Liver (tissue), 8 donors: ENCODE measurements at regions not wholly inside any gene's neighbourhood (a gene's known extent, or its start where the extent isn't known, plus 50 kb on each side); places are given as distances from the start of the nearest gene placed in this dataset.

Experiments
- DNase-seq: peaks from one replicate; pipeline ENCODE4 v3.0.0-alpha.2; 2017; ENCODE audit warnings: low spot score
- H3K27ac ChIP-seq, 2 donors: one replicate each; pipeline ENCODE4 v1.7.0; 2013; ENCODE audit warnings: inconsistent platforms in 2 of 2, low read length in 2 of 2, control low read depth in 1 of 2, low read depth in 1 of 2, mild to moderate bottlenecking in 1 of 2
- H3K27me3 ChIP-seq, 4 donors: one replicate each; pipeline versions ENCODE4 v1.6.1 to v1.7.0; 2013; ENCODE audit warnings: low read length in 3 of 4, inconsistent platforms in 1 of 4, mild to moderate bottlenecking in 1 of 4, moderate library complexity in 1 of 4; ENCODE audit not compliant: control insufficient read depth in 4 of 4, insufficient read depth in 4 of 4
- H3K36me3 ChIP-seq, 4 donors: one replicate each; pipeline versions ENCODE4 v1.6.1 to v1.7.0; 2013; ENCODE audit warnings: low read length in 3 of 4, mild to moderate bottlenecking in 3 of 4, low read depth in 1 of 4, moderate library complexity in 1 of 4; ENCODE audit not compliant: control insufficient read depth in 4 of 4, insufficient read depth in 3 of 4
- H3K4me1 ChIP-seq, 4 donors: one replicate each; pipeline versions ENCODE4 v1.6.1 to v1.7.0; 2013; ENCODE audit warnings: low read length in 3 of 4, mild to moderate bottlenecking in 3 of 4, moderate library complexity in 1 of 4; ENCODE audit not compliant: control insufficient read depth in 4 of 4, insufficient read depth in 4 of 4
- H3K4me3 ChIP-seq, 3 donors: one replicate each; pipeline versions ENCODE4 v1.6.1 to v1.7.0; 2013; ENCODE audit warnings: low read length in 3 of 3, control low read depth in 1 of 3, low read depth in 1 of 3, mild to moderate bottlenecking in 1 of 3
- H3K9ac ChIP-seq, 2 donors: one replicate each; pipeline ENCODE4 v1.7.0; 2013; ENCODE audit warnings: low read length in 2 of 2, mild to moderate bottlenecking in 2 of 2, moderate library complexity in 2 of 2, control low read depth in 1 of 2, low read depth in 1 of 2
- H3K9me3 ChIP-seq, 4 donors: one replicate each; pipeline versions ENCODE4 v1.6.1 to v1.7.0; 2013; ENCODE audit warnings: low read length in 3 of 4; ENCODE audit not compliant: control insufficient read depth in 4 of 4
- EGR1 ChIP-seq, 2 donors: IDR thresholded peaks; 2 replicates each; pipeline ENCODE4 v1.6.1; 2016 to 2018; ENCODE audit warnings: antibody characterized with exemption in 2 of 2, low read depth in 2 of 2
- FOXA1 ChIP-seq: IDR thresholded peaks from 2 replicates; pipeline ENCODE4 v1.6.1; 2016; ENCODE audit warnings: antibody characterized with exemption
- FOXA2 ChIP-seq: IDR thresholded peaks from 2 replicates; pipeline ENCODE4 v1.6.1; 2016; ENCODE audit warnings: antibody characterized with exemption
- GABPA ChIP-seq, 2 donors: IDR thresholded peaks in 1 of 2; conservative IDR thresholded peaks in 1 of 2; 2 replicates each; pipeline ENCODE4 v1.6.1; 2016; ENCODE audit warnings: antibody characterized with exemption in 2 of 2, mild to moderate bottlenecking in 1 of 2, moderate library complexity in 1 of 2
- HNF4A ChIP-seq, 2 donors: conservative IDR thresholded peaks; 2 replicates each; pipeline ENCODE4 v1.6.1; 2016; ENCODE audit warnings: antibody characterized with exemption in 2 of 2, mild to moderate bottlenecking in 2 of 2
- HNF4G ChIP-seq: IDR thresholded peaks from 2 replicates; pipeline ENCODE4 v1.6.1; 2016; ENCODE audit warnings: antibody characterized with exemption
- JUND ChIP-seq, 2 donors: IDR thresholded peaks; 2 replicates each; pipeline ENCODE4 v1.6.1; 2016; ENCODE audit warnings: antibody characterized with exemption in 2 of 2
- NR2F2 ChIP-seq: IDR thresholded peaks from 2 replicates; pipeline ENCODE4 v1.6.1; 2016; ENCODE audit warnings: antibody characterized with exemption
- RAD21 ChIP-seq, 2 donors: IDR thresholded peaks; 2 replicates each; pipeline ENCODE4 v1.6.1; 2016; ENCODE audit warnings: antibody characterized with exemption in 2 of 2, mild to moderate bottlenecking in 2 of 2
- RXRA ChIP-seq, 2 donors: IDR thresholded peaks; 2 replicates each; pipeline ENCODE4 v1.6.1; 2017 to 2018; ENCODE audit warnings: antibody characterized with exemption in 2 of 2, mild to moderate bottlenecking in 1 of 2
- SP1 ChIP-seq: IDR thresholded peaks from 2 replicates; pipeline ENCODE4 v1.6.1; 2018; ENCODE audit warnings: antibody characterized with exemption, mild to moderate bottlenecking
- TAF1 ChIP-seq: conservative IDR thresholded peaks from 2 replicates; pipeline ENCODE4 v1.6.1; 2016; ENCODE audit warnings: antibody characterized with exemption, mild to moderate bottlenecking
- YY1 ChIP-seq: IDR thresholded peaks from 2 replicates; pipeline ENCODE4 v1.6.1; 2016; ENCODE audit warnings: antibody characterized with exemption, mild to moderate bottlenecking
- WGBS: extraction: QIAGEN DNeasy Blood & Tissue Kit; methylation state at CpG from one replicate; pipeline ENCODE4 v1.1.7; 2013; 5-methylcytosine and 5-hydroxymethylcytosine counted together
- TF ChIP-seq, protein P1 (sequence below): fragments of 150-350 bp; IDR thresholded peaks from 2 replicates; pipeline ENCODE4 v1.5.1; 2017; ENCODE audit warnings: improper control_type of control experiment, low read depth, low read length; ENCODE audit not compliant: missing input control
- TF ChIP-seq, protein P2 (sequence below): IDR thresholded peaks from 2 replicates; pipeline ENCODE4 v1.6.1; 2016; ENCODE audit warnings: antibody characterized with exemption
- TF ChIP-seq, protein P3 (sequence below): IDR thresholded peaks from 2 replicates; pipeline ENCODE4 v1.6.1; 2016; ENCODE audit warnings: antibody characterized with exemption, mild to moderate bottlenecking
- TF ChIP-seq, protein P4 (sequence below): IDR thresholded peaks from 2 replicates; pipeline ENCODE4 v1.6.1; 2016; ENCODE audit warnings: antibody characterized with exemption
- TF ChIP-seq, protein P5 (sequence below): IDR thresholded peaks from 2 replicates; pipeline ENCODE4 v1.6.1; 2016; ENCODE audit warnings: antibody characterized with exemption
- donor health status: healthy.
- donor health status: healthy.
- donor health status: healthy.
- donor health status: healthy.
- donor health status: healthy.

DNA sequence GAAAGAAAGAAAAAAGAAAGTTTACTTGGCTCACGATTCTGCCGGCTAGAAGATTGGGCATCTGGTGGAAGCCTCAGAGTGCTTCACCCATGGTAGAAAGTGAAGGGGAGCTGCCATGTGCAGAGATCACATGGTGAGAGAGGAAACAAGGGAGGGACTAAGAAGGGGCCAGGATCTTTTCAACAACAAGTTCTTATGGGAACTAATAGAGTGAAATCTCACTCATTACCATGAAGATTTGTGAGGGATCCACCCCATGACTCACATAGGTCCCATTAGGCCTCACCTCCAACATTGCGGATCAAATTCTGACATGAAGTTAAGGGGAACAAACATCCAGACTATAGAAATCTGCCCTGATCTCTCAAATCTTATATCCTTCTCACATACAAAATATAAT is 61.3 kb upstream of the UGT8 start (continued):
- TF ChIP-seq, protein P1, sequence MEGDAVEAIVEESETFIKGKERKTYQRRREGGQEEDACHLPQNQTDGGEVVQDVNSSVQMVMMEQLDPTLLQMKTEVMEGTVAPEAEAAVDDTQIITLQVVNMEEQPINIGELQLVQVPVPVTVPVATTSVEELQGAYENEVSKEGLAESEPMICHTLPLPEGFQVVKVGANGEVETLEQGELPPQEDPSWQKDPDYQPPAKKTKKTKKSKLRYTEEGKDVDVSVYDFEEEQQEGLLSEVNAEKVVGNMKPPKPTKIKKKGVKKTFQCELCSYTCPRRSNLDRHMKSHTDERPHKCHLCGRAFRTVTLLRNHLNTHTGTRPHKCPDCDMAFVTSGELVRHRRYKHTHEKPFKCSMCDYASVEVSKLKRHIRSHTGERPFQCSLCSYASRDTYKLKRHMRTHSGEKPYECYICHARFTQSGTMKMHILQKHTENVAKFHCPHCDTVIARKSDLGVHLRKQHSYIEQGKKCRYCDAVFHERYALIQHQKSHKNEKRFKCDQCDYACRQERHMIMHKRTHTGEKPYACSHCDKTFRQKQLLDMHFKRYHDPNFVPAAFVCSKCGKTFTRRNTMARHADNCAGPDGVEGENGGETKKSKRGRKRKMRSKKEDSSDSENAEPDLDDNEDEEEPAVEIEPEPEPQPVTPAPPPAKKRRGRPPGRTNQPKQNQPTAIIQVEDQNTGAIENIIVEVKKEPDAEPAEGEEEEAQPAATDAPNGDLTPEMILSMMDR = no peak
- TF ChIP-seq, protein P2, sequence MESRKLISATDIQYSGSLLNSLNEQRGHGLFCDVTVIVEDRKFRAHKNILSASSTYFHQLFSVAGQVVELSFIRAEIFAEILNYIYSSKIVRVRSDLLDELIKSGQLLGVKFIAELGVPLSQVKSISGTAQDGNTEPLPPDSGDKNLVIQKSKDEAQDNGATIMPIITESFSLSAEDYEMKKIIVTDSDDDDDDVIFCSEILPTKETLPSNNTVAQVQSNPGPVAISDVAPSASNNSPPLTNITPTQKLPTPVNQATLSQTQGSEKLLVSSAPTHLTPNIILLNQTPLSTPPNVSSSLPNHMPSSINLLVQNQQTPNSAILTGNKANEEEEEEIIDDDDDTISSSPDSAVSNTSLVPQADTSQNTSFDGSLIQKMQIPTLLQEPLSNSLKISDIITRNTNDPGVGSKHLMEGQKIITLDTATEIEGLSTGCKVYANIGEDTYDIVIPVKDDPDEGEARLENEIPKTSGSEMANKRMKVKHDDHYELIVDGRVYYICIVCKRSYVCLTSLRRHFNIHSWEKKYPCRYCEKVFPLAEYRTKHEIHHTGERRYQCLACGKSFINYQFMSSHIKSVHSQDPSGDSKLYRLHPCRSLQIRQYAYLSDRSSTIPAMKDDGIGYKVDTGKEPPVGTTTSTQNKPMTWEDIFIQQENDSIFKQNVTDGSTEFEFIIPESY = no peak
- TF ChIP-seq HNF4A (conservative IDR thresholded peaks at IDR 0.05) (no peak), SP1 (no peak)

DNA sequence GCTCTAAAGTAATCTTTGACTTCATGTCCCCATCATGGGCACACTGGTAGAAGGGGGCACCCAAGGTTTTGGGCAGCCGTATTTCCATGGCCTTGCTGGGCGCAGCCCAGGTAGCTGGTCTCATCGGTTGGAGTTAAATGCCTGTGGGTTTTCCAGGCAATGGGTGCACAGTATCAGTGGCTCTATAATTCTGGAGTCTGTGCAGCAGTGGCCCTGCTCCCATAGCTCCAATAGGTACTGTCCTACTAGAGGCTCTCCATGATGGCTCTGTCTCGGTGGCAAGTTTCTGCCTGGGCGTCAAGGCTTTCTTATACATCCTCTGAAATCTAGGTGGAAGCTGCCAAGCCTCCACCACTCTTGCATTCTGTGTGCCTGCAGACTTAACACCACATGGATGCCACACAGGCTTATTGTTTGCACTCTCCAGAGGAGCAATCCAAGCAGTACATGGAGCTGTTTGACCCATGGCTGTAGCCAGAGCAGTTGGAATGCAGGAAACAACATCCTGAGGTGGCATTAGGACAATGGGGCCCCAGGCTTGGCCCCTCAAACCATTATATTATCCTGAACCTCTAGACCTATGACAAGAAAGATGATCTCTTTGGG is 60.5 kb upstream of the UGT8 start:
- Histone ChIP-seq H3K27ac (no peak overlapping the region), H3K9me3 (no peaks in the 10 kb centered on the region), H3K4me3 (no peak overlapping the region), H3K9ac (no peak overlapping the region), H3K36me3 (no peaks in the 10 kb centered on the region), H3K4me1 (no peaks in the 10 kb centered on the region), H3K27me3 (no peaks in the 10 kb centered on the region)
- DNase-seq = no peak
- TF ChIP-seq HNF4G = no peak
- TF ChIP-seq FOXA2 = no peak
- TF ChIP-seq, protein P2 = no peak
- TF ChIP-seq, protein P3, sequence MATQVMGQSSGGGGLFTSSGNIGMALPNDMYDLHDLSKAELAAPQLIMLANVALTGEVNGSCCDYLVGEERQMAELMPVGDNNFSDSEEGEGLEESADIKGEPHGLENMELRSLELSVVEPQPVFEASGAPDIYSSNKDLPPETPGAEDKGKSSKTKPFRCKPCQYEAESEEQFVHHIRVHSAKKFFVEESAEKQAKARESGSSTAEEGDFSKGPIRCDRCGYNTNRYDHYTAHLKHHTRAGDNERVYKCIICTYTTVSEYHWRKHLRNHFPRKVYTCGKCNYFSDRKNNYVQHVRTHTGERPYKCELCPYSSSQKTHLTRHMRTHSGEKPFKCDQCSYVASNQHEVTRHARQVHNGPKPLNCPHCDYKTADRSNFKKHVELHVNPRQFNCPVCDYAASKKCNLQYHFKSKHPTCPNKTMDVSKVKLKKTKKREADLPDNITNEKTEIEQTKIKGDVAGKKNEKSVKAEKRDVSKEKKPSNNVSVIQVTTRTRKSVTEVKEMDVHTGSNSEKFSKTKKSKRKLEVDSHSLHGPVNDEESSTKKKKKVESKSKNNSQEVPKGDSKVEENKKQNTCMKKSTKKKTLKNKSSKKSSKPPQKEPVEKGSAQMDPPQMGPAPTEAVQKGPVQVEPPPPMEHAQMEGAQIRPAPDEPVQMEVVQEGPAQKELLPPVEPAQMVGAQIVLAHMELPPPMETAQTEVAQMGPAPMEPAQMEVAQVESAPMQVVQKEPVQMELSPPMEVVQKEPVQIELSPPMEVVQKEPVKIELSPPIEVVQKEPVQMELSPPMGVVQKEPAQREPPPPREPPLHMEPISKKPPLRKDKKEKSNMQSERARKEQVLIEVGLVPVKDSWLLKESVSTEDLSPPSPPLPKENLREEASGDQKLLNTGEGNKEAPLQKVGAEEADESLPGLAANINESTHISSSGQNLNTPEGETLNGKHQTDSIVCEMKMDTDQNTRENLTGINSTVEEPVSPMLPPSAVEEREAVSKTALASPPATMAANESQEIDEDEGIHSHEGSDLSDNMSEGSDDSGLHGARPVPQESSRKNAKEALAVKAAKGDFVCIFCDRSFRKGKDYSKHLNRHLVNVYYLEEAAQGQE = no peak
- no peak for TF ChIP-seq GABPA (IDR thresholded peaks at IDR 0.05 in 1 of 2, conservative IDR thresholded peaks at IDR 0.05 in 1 of 2)
- no peak for TF ChIP-seq NR2F2
- TF ChIP-seq, protein P4, sequence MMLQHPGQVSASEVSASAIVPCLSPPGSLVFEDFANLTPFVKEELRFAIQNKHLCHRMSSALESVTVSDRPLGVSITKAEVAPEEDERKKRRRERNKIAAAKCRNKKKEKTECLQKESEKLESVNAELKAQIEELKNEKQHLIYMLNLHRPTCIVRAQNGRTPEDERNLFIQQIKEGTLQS = no peak
- TF ChIP-seq JUND (IDR thresholded peaks at IDR 0.05) = no peak
- TF ChIP-seq EGR1 (IDR thresholded peaks at IDR 0.05; ENCODE audit: low read depth in 2 of 2) = no peak
- TF ChIP-seq FOXA1 = no peak
- TF ChIP-seq, protein P5, sequence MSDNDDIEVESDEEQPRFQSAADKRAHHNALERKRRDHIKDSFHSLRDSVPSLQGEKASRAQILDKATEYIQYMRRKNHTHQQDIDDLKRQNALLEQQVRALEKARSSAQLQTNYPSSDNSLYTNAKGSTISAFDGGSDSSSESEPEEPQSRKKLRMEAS = no peak
- TF ChIP-seq YY1 = no peak
- TF ChIP-seq TAF1 = no peak
- TF ChIP-seq RXRA (IDR thresholded peaks at IDR 0.05) = no peak
- TF ChIP-seq, protein P1 = no peak
- no peak for TF ChIP-seq HNF4A (conservative IDR thresholded peaks at IDR 0.05)
- no peak for TF ChIP-seq SP1
- no peak for TF ChIP-seq RAD21 (IDR thresholded peaks at IDR 0.05)
- WGBS = 91% methylated on average over 5 of the region's 5 CpGs
